ENCODE measurements at regions not wholly inside any gene's neighbourhood (a gene's known extent, or its start where the extent isn't known, plus 50 kb on each side); places are given as distances from the start of the nearest gene placed in this dataset.

- no peak for TF ChIP-seq CTCF (IDR thresholded peaks at IDR 0.05)
- TF ChIP-seq POLR2A (IDR thresholded peaks at IDR 0.05), result no peak
These were observed 162.7 kb downstream of the BARX2 start for GRCh38 chr11:129538323-129538722.
